ENCODE measurements at regions not wholly inside any gene's neighbourhood (a gene's known extent, or its start where the extent isn't known, plus 50 kb on each side); places are given as distances from the start of the nearest gene placed in this dataset.

DNA sequence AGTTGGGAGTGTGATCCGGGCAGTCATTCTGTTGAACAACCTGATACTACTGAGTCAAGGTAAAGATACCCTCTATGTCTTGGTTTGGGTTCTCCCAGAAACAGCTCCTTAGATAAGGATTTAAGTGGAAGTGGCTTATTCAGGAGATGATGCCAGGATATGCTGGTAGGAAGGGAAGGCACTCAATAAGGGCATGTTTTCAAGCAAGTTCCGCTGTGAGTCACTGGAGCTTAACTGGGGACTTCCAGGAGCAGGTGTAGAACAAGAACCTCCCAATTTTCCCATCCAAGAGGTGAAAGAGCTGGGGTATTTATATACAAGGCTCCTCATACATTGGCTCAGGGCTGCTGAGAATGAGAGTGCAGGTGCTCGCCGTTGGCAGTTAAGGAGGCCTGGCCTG is 218.6 kb downstream of the AKAP7 start:
- TF ChIP-seq CREB1 (CRISPR knock-in tag; IDR thresholded peaks at IDR 0.05) (no peak), ESRRA (CRISPR knock-in tag; IDR thresholded peaks at IDR 0.05; ENCODE audit: borderline replicate concordance) (no peak), TEAD4 (CRISPR knock-in tag; IDR thresholded peaks at IDR 0.05) (no peak), JUN (CRISPR knock-in tag; IDR thresholded peaks at IDR 0.05) (no peak), SMAD3 (CRISPR knock-in tag; IDR thresholded peaks at IDR 0.05; ENCODE audit: borderline replicate concordance) (no peak)
- TF ChIP-seq, protein P1, sequence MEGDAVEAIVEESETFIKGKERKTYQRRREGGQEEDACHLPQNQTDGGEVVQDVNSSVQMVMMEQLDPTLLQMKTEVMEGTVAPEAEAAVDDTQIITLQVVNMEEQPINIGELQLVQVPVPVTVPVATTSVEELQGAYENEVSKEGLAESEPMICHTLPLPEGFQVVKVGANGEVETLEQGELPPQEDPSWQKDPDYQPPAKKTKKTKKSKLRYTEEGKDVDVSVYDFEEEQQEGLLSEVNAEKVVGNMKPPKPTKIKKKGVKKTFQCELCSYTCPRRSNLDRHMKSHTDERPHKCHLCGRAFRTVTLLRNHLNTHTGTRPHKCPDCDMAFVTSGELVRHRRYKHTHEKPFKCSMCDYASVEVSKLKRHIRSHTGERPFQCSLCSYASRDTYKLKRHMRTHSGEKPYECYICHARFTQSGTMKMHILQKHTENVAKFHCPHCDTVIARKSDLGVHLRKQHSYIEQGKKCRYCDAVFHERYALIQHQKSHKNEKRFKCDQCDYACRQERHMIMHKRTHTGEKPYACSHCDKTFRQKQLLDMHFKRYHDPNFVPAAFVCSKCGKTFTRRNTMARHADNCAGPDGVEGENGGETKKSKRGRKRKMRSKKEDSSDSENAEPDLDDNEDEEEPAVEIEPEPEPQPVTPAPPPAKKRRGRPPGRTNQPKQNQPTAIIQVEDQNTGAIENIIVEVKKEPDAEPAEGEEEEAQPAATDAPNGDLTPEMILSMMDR (IDR thresholded peaks at IDR 0.05) = no peak
- TF ChIP-seq, protein P2, sequence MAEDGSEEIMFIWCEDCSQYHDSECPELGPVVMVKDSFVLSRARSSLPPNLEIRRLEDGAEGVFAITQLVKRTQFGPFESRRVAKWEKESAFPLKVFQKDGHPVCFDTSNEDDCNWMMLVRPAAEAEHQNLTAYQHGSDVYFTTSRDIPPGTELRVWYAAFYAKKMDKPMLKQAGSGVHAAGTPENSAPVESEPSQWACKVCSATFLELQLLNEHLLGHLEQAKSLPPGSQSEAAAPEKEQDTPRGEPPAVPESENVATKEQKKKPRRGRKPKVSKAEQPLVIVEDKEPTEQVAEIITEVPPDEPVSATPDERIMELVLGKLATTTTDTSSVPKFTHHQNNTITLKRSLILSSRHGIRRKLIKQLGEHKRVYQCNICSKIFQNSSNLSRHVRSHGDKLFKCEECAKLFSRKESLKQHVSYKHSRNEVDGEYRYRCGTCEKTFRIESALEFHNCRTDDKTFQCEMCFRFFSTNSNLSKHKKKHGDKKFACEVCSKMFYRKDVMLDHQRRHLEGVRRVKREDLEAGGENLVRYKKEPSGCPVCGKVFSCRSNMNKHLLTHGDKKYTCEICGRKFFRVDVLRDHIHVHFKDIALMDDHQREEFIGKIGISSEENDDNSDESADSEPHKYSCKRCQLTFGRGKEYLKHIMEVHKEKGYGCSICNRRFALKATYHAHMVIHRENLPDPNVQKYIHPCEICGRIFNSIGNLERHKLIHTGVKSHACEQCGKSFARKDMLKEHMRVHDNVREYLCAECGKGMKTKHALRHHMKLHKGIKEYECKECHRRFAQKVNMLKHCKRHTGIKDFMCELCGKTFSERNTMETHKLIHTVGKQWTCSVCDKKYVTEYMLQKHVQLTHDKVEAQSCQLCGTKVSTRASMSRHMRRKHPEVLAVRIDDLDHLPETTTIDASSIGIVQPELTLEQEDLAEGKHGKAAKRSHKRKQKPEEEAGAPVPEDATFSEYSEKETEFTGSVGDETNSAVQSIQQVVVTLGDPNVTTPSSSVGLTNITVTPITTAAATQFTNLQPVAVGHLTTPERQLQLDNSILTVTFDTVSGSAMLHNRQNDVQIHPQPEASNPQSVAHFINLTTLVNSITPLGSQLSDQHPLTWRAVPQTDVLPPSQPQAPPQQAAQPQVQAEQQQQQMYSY (CRISPR knock-in tag; IDR thresholded peaks at IDR 0.05) = no peak
- TF ChIP-seq, protein P3, sequence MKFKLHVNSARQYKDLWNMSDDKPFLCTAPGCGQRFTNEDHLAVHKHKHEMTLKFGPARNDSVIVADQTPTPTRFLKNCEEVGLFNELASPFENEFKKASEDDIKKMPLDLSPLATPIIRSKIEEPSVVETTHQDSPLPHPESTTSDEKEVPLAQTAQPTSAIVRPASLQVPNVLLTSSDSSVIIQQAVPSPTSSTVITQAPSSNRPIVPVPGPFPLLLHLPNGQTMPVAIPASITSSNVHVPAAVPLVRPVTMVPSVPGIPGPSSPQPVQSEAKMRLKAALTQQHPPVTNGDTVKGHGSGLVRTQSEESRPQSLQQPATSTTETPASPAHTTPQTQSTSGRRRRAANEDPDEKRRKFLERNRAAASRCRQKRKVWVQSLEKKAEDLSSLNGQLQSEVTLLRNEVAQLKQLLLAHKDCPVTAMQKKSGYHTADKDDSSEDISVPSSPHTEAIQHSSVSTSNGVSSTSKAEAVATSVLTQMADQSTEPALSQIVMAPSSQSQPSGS (CRISPR knock-in tag; IDR thresholded peaks at IDR 0.05; ENCODE audit: borderline replicate concordance, low read depth) = no peak
